ENCODE measurements at regions not wholly inside any gene's neighbourhood (a gene's known extent, or its start where the extent isn't known, plus 50 kb on each side); places are given as distances from the start of the nearest gene placed in this dataset.
"Not testable (repeated sequence)": the region's sequence is repeated elsewhere in the genome, so short reads cannot be mapped to it uniquely, and the experiment has no call there.

DNA sequence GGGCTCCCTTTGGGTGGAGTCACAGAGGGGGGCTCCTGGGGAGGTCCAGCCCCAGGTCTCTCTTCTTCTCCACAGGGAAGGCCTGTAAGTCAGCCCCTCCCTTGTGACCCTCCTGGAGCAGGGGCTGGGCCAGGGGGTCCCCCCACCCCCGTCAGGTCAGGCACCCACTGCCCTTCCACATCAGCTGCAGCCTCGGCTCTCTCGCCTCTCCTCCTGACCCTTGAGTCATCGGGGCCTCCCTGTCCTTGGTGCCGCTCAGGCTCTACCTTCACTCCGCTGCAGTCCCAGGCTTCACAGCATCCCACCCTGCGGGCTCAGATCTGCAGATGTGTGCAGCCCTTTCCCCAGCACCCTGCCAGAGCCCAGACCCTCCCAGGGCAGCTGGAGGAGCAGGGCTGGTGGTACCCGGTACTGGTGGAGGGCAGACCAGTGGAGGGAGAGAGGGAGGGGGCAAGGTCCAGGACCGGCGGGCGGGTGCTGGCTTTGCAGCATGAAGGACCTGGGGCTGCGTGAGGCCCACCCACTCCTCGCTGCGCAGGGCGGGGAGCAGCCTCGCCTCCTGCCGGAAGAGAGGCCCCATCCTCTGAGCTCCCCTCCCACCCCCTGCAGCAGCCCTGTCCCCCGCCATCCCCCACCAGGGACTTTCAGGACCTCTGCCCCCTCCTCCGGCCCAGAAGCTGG, 117.1 kb downstream of the FAM53A start:
- TF ChIP-seq, protein P1, sequence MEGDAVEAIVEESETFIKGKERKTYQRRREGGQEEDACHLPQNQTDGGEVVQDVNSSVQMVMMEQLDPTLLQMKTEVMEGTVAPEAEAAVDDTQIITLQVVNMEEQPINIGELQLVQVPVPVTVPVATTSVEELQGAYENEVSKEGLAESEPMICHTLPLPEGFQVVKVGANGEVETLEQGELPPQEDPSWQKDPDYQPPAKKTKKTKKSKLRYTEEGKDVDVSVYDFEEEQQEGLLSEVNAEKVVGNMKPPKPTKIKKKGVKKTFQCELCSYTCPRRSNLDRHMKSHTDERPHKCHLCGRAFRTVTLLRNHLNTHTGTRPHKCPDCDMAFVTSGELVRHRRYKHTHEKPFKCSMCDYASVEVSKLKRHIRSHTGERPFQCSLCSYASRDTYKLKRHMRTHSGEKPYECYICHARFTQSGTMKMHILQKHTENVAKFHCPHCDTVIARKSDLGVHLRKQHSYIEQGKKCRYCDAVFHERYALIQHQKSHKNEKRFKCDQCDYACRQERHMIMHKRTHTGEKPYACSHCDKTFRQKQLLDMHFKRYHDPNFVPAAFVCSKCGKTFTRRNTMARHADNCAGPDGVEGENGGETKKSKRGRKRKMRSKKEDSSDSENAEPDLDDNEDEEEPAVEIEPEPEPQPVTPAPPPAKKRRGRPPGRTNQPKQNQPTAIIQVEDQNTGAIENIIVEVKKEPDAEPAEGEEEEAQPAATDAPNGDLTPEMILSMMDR (IDR thresholded peaks at IDR 0.05; ENCODE audit: low read length) = no peak
- TF ChIP-seq EZH2 (IDR thresholded peaks at IDR 0.05; ENCODE audit: borderline replicate concordance, low read length) = no peak
- Histone ChIP-seq H3K27me3 (ENCODE audit: insufficient read depth, low read length) (no peaks in the 10 kb centered on the region), H3K4me1 (ENCODE audit: insufficient read depth, low read length, severe bottlenecking) (peaks cover 4% of the 10 kb centered on the region), H3K36me3 (ENCODE audit: insufficient read depth, low read length) (no peaks in the 10 kb centered on the region), H3K4me2 (ENCODE audit: low read length) (no peak overlapping the region), H3K9ac (ENCODE audit: low read length) (no peak overlapping the region), H3F3A (ENCODE audit: insufficient read depth, low read length) (no peaks in the 10 kb centered on the region), H3K9me2 (ENCODE audit: low read depth, low read length) (no peaks in the 10 kb centered on the region), H3K9me3 (ENCODE audit: low read length) (no peaks in the 10 kb centered on the region), H3K4me3 (ENCODE audit: low read depth, low read length, poor library complexity, severe bottlenecking) (no peak overlapping the region), H3K79me2 (ENCODE audit: insufficient read depth, low read length) (no peaks in the 10 kb centered on the region), H4K20me1 (ENCODE audit: insufficient read depth, low read length) (no peaks in the 10 kb centered on the region), H3K27ac (ENCODE audit: low read depth, low read length, poor library complexity, severe bottlenecking) (no peak overlapping the region), H2AFZ (ENCODE audit: low read length) (no peak overlapping the region)

DNA sequence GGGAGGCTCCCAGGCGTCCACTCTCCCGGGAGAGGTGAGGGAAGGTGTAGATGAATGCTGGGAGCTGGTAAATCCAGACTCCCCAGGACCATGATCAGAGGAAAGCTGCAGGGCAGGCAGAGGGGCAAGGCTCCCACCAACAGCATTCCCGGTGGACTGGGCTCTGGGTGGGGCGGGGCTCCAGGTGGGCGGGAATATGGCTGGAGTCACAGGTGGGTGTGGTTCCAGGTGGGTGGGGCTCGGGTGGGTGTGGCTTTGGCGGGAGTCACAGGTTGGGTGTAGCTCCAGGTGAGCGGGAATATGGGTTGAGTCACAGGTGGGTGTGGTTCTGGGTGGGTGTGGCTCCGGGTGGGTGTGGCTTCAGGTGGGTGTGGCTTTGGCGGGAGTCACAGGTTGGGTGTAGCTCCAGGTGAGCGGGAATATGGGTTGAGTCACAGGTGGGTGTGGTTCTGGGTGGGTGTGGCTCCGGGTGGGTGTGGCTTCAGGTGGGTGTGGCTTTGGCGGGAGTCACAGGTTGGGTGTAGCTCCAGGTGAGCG, 117.7 kb downstream of the FAM53A start:
- H3K36me3 ChIP-seq (ENCODE audit: insufficient read depth, low read length); H2AFZ ChIP-seq (ENCODE audit: low read length); H3K9ac ChIP-seq (ENCODE audit: low read length); H3K27ac ChIP-seq (ENCODE audit: low read depth, low read length, poor library complexity, severe bottlenecking); H3K9me3 ChIP-seq (ENCODE audit: low read length); H3K9me2 ChIP-seq (ENCODE audit: low read depth, low read length); H3K27me3 ChIP-seq (ENCODE audit: insufficient read depth, low read length); H3F3A ChIP-seq (ENCODE audit: insufficient read depth, low read length); H3K79me2 ChIP-seq (ENCODE audit: insufficient read depth, low read length); H3K4me2 ChIP-seq (ENCODE audit: low read length); H3K4me3 ChIP-seq (ENCODE audit: low read depth, low read length, poor library complexity, severe bottlenecking); H3K4me1 ChIP-seq (ENCODE audit: insufficient read depth, low read length, severe bottlenecking); H4K20me1 ChIP-seq (ENCODE audit: insufficient read depth, low read length): not testable (repeated sequence)

DNA sequence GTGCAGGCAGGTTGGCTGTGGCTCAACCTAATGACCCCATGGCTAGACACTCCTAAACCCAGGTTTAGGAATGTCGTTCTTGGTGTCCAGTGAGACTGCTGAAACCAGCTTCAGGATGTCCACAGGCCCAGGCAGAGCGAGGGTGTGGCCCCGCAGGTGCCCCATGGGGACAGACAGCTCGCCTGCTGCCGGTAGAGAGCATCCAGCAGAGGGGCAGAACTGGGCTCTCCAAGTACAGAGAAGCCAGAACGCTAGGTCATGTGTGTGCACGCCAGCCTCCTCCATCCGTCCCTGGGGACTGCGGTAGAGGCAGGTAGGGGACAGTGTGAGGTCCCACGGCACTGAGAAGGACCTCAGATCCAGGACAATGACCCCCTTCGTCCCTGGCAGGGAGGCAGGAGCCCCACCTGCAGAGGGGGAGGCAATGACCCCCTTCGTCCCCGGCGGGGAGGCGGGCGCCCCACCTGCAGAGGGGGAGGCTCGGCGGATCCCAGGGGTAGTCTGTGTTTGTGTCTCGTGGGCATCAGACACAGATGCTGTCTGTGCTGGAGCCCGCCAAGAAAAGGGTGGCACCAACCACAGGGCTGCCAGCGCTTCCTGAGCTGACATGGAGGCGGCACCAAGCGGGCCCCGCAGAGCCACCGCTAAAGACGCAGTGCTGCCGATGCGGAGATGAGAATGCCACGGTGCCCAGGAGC, 118.4 kb downstream of the FAM53A start:
- H3K79me2 ChIP-seq (ENCODE audit: insufficient read depth, low read length) = no peaks in the 10 kb centered on the region
- no peaks in the 10 kb centered on the region for H3K9me2 ChIP-seq (ENCODE audit: low read depth, low read length)
- H3K4me2 ChIP-seq (ENCODE audit: low read length) = no peak overlapping the region
- no peaks in the 10 kb centered on the region for H3K27me3 ChIP-seq (ENCODE audit: insufficient read depth, low read length)
- H2AFZ ChIP-seq (ENCODE audit: low read length) = no peak overlapping the region
- H4K20me1 ChIP-seq (ENCODE audit: insufficient read depth, low read length) = no peaks in the 10 kb centered on the region
- no peaks in the 10 kb centered on the region for H3K36me3 ChIP-seq (ENCODE audit: insufficient read depth, low read length)
- H3K4me3 ChIP-seq (ENCODE audit: low read depth, low read length, poor library complexity, severe bottlenecking) = no peak overlapping the region
- H3K9ac ChIP-seq (ENCODE audit: low read length) = no peak overlapping the region
- no peak overlapping the region for H3K27ac ChIP-seq (ENCODE audit: low read depth, low read length, poor library complexity, severe bottlenecking)
- peaks cover 4% of the 10 kb centered on the region for H3K4me1 ChIP-seq (ENCODE audit: insufficient read depth, low read length, severe bottlenecking)
- TF ChIP-seq, protein P1 (IDR thresholded peaks at IDR 0.05; ENCODE audit: low read length) = no peak
- TF ChIP-seq EZH2 (IDR thresholded peaks at IDR 0.05; ENCODE audit: borderline replicate concordance, low read length) = no peak
- no peaks in the 10 kb centered on the region for H3F3A ChIP-seq (ENCODE audit: insufficient read depth, low read length)
- no peaks in the 10 kb centered on the region for H3K9me3 ChIP-seq (ENCODE audit: low read length)
